Spleen (tissue), 7 donors: ENCODE measurements at regions not wholly inside any gene's neighbourhood (a gene's known extent, or its start where the extent isn't known, plus 50 kb on each side); places are given as distances from the start of the nearest gene placed in this dataset.

Experiments used
- CTCF ChIP-seq, 11 experiments: fragments of 200-600 bp in 7 of 11; fragments of 450-650 bp in 4 of 11; sonication (generic) in 4 of 11; IDR thresholded peaks in 8 of 11; conservative IDR thresholded peaks in 3 of 11; 1 replicate in 7 of 11; 2 replicates in 4 of 11; pipeline versions ENCODE4 v1.4.0 to v1.8.0; 2016 to 2021; ENCODE audit warnings: antibody characterized with exemption in 11 of 11, inconsistent platforms in 4 of 11, mild to moderate bottlenecking in 1 of 11
- POLR2A ChIP-seq, 3 donors: fragments of 450-650 bp; IDR thresholded peaks; one replicate each; pipeline ENCODE4 v1.5.1; 2017; ENCODE audit warnings: antibody characterized with exemption in 3 of 3, mild to moderate bottlenecking in 1 of 3
- POLR2AphosphoS5 ChIP-seq, 3 donors: sonication (generic); formaldehyde crosslinking; IDR thresholded peaks; one replicate each; pipeline ENCODE4 v1.5.1; 2017; ENCODE audit warnings: antibody characterized with exemption in 3 of 3
- donor health status: DM: no; HTN: no; CAD: no; lungs with moderate emphysema.
- donor health status: DM: no; HTN: no; CAD: no.
- donor health status: DM: no; HTN: no; CAD: no.

- no peak for TF ChIP-seq CTCF (IDR thresholded peaks at IDR 0.05 in 8 of 11, conservative IDR thresholded peaks at IDR 0.05 in 3 of 11)
- TF ChIP-seq POLR2A (IDR thresholded peaks at IDR 0.05), result no peak
- TF ChIP-seq POLR2AphosphoS5 (IDR thresholded peaks at IDR 0.05), result no peak
Measured at GRCh38 chr4:32748061-32748460, 2027.9 kb downstream of the PCDH7 start.
